Kidney capillary endothelial cell (primary cell): ENCODE measurements at regions not wholly inside any gene's neighbourhood (a gene's known extent, or its start where the extent isn't known, plus 50 kb on each side); places are given as distances from the start of the nearest gene placed in this dataset.

Source experiments
- DNase-seq: peaks from one replicate; pipeline ENCODE4 v3.0.0-alpha.2; 2018; ENCODE audit warnings: low spot score

DNA sequence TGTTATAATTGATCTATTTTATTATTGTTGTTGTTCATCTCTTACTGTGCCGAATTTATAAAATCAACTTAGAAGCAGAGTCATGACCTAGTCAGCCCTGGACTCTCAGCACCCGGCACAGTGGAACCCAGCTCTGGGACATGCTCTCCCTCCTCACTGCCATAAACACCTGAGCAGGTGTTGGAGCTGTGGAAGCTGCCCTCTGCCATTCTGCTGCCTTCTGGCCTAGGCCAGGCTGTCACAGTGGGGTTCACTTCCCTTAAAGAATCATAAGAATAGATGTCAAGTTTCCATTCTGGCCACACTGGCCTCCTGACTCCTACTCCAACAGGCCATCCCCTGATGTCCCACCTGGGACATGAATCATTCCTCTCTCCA lies 192.2 kb downstream of the ZFP36L2 start:
- DNase-seq, result no peak

DNA sequence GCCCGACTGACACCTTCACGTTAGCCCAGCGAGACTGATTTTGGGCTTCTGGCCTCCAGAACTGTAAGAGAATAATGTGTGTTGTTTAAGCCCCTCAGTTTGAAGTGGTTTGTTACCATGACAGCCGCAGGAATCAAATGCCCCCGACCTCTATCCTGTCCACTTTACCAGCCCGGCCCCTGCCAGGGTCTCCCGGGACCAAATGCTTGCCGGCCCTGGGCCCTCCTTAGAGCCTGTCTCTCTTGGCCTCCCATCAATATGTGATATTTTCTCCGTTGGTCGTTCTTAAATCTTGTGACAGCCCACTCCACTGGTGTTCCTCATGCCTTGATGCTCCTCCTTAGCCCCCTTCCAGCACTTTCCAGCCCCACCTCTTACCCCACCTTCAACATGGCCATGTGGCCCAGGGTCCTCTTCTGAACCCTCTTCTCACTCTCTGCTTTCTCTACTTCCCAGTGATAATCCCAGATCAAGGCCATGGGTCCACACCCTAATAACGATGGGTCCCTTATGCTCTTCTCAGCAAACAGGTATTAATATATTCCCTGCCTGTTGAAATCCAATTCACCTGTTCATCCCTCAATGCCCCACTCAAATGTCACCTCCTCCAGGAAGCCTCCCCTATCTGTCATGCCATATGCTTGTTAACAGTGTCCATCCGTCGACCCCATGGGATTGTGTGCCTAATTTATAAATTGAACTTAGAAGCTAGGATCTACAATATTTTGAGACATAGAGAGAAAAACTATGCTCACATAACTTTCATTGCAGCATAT lies 192.8 kb downstream of the ZFP36L2 start:
- DNase-seq, result no peak

GRCh38 chr2:43033016-43033270 lies 193.5 kb downstream of the ZFP36L2 start:
- DNase-seq, result no peak

- no peak for DNase-seq
These were observed 194.0 kb downstream of the ZFP36L2 start for GRCh38 chr2:43032213-43033015.

DNA sequence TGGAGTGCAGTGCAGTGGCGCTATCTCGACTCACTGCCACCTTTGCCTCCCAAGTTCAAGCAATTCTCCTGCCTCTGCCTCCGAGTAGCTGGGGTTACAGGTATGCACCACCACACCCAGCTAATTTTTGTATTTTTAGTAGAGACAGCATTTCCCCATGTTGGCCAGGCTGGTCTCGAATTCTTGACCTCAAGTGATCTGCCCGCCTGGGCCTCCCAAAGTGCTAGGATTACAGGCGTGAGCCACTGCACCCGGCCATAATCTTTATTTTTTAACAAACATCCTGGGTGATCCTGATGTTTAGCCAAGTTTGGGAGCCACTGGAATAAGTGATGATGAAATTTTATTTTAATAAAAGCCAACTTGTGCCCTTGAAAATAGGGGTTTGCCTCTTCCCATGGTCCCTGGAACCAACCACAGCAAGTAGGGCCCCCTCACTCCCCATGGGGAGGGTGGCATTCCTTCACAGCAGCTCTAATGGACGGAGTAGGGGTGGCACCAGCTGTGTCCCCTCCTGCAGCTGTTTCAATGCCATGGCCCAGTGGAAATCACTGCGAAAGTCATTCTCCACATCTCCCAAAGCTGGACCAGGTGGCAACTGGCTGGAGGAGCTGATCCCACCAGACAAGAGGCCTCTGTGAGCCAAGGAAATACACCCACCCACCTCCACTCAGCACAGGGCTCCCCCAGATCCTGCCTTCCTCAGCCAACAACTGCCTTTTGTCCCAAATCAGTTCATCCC lies 194.8 kb downstream of the ZFP36L2 start:
- DNase-seq, result no peak

GRCh38 chr2:43030551-43031307 lies 195.7 kb downstream of the ZFP36L2 start:
- no peak for DNase-seq

GRCh38 chr2:43029186-43029585 lies 197.2 kb downstream of the ZFP36L2 start:
- no peak for DNase-seq

GRCh38 chr2:43028188-43028587 lies 198.2 kb downstream of the ZFP36L2 start:
- DNase-seq, result no peak

GRCh38 chr2:43027097-43027873 lies 199.1 kb downstream of the ZFP36L2 start:
- no peak for DNase-seq

DNA sequence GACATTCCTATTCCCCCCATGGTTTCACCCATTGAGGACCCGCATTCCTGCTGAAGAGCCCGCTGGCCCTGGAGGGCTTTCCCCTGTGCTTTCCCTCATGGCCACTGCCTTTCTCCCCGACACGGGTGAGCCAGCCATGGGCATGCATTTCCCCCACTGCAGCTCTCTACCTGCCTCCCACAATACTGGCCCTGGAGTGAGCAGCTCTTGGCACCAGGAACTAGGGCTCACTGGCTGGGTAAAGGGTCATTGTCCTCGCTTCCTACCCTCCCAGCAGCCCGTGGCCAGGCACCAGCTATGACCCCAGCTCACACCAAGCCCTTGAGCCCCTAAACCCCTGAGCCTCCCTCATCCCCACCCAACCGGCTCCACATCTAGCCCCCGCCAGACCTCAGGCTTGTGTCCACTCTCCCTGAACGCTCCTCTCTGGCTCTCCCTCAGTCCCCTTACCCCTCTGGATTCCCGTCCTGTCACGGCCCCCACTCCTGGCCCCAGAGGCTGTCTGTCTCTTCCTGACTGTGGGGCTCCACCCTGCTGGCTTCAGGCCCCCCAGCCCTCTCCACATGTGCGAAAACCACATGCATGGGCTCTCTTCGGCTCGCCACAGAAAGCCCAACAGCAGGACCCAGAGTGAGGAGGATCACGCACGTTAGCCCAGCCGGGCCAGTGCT lies 199.8 kb downstream of the ZFP36L2 start:
- DNase-seq, result no peak

GRCh38 chr2:43025709-43026295 lies 200.6 kb downstream of the ZFP36L2 start:
- DNase-seq, result no peak

- DNase-seq, result peak; percentile 50
These were observed 201.8 kb downstream of the ZFP36L2 start for GRCh38 chr2:43024515-43025011.

GRCh38 chr2:43023791-43024514 lies 202.5 kb downstream of the ZFP36L2 start:
- DNase-seq, result no peak

DNA sequence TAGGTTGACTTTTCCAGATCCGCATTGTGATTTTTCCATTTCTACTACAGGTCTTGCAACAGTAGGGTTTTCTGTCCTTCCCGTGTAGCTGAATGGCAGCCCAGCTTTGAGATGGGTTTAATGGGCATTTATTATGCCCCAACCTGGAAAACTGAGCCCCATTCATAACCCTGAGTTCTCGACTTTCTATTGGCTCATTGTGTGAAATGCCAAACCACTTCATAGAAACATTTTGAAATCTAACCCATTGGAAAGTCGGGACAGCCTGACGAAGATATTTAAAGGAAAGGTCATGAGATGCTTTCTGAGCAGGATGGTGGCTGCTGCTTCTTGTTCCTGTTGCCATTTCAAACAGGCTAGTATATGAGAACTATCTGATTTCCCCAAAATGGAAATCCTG lies 203.5 kb downstream of the ZFP36L2 start:
- DNase-seq, result no peak

DNA sequence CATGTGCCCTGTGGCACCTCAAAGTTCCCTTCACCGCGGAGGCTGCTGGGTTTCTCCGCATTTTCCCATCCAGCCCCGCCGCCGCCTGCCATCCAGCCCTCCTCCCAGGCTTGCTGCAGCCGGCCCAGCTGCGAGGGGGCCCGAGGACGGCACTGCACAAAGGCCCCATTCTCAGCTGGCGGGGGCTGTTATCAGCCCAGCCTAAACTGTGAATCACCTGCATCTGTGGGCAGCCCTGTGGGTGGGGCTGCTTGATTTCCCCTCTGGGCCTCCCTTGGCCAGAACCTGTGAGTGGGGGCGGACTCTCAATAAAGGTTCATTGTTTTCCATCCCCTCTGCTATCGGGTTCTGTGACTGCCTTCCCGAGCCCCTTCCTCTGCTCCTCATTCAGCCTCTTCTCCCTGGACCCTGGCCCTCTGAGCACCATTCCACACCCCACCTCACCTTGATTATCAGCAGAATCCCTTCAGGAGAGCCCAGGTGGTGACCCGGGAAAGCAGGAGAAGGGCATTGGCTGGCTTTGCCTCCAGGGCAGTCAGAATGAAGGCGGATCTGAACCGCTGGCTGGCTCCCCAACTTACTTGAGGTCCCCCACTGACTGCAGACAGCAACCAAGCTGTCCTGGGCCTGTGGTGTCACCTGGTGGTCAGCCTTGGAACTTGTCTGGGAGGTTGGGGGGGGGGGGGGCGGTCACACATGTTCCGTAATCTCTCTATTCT lies 204.5 kb downstream of the ZFP36L2 start:
- no peak for DNase-seq

GRCh38 chr2:43020990-43021669 lies 205.3 kb downstream of the ZFP36L2 start:
- DNase-seq, result no peak

DNA sequence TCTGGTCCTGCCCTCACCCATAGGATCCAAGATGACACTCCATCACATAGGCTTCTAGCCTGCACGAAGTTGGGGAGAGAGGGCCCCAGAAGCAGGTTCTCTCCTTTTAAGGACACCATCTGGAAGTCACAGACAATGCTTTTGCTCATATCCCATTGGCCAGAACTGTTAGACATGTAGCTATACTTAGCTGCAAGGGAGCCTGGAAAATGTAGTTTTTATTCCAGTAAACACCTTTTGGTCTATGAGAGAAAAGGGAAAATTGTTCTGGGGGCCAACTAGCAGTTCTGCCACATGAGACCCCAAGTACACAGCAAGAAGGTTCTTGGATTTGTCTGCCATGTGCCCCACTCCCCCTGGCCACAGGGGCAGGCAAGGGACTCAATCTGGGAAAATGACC lies 206.1 kb downstream of the ZFP36L2 start:
- DNase-seq, result no peak

GRCh38 chr2:43019536-43020183 lies 206.7 kb downstream of the ZFP36L2 start:
- DNase-seq, result no peak
